ENCODE measurements at regions not wholly inside any gene's neighbourhood (a gene's known extent, or its start where the extent isn't known, plus 50 kb on each side); places are given as distances from the start of the nearest gene placed in this dataset.

- DNase-seq (ENCODE audit: low read depth in 2 of 3, low spot score in 2 of 3): no peak
Measured at GRCh38 chr10:123479640-123480039, 186.5 kb upstream of the GPR26 start.

GRCh38 chr10:123480344-123480743 is 185.8 kb upstream of the GPR26 start:
- no peak for DNase-seq (ENCODE audit: low read depth in 2 of 3, low spot score in 2 of 3)

- DNase-seq (ENCODE audit: low read depth in 2 of 3, low spot score in 2 of 3): no peak
Measured at GRCh38 chr10:123480845-123481244, 185.3 kb upstream of the GPR26 start.

- DNase-seq (ENCODE audit: low read depth in 2 of 3, low spot score in 2 of 3): no peak
Measured at GRCh38 chr10:123484722-123485121, 181.4 kb upstream of the GPR26 start.

GRCh38 chr10:123485341-123485960 is 180.7 kb upstream of the GPR26 start:
- no peak for DNase-seq (ENCODE audit: low read depth in 2 of 3, low spot score in 2 of 3)

- no peak for DNase-seq (ENCODE audit: low read depth in 2 of 3, low spot score in 2 of 3)
Measured at GRCh38 chr10:123488436-123488835, 177.7 kb upstream of the GPR26 start.

GRCh38 chr10:123491364-123491763 is 174.8 kb upstream of the GPR26 start:
- DNase-seq (ENCODE audit: low read depth in 2 of 3, low spot score in 2 of 3): no peak

GRCh38 chr10:123492016-123492415 is 174.1 kb upstream of the GPR26 start:
- no peak for DNase-seq (ENCODE audit: low read depth in 2 of 3, low spot score in 2 of 3)

GRCh38 chr10:123494301-123494808 is 171.8 kb upstream of the GPR26 start:
- no peak for DNase-seq (ENCODE audit: low read depth in 2 of 3, low spot score in 2 of 3)

- no peak for DNase-seq (ENCODE audit: low read depth in 2 of 3, low spot score in 2 of 3)
Measured at GRCh38 chr10:123496375-123496774, 169.8 kb upstream of the GPR26 start.

GRCh38 chr10:123496996-123497660 is 169.0 kb upstream of the GPR26 start:
- no peak for DNase-seq (ENCODE audit: low read depth in 2 of 3, low spot score in 2 of 3)

- no peak for DNase-seq (ENCODE audit: low read depth in 2 of 3, low spot score in 2 of 3)
Measured at GRCh38 chr10:123500110-123500509, 166.0 kb upstream of the GPR26 start.

GRCh38 chr10:123501148-123501547 is 165.0 kb upstream of the GPR26 start:
- DNase-seq (ENCODE audit: low read depth in 2 of 3, low spot score in 2 of 3): no peak

GRCh38 chr10:123502983-123503382 is 163.2 kb upstream of the GPR26 start:
- DNase-seq (ENCODE audit: low read depth in 2 of 3, low spot score in 2 of 3): no peak

- no peak for DNase-seq (ENCODE audit: low read depth in 2 of 3, low spot score in 2 of 3)
Measured at GRCh38 chr10:123506455-123506854, 159.7 kb upstream of the GPR26 start.

GRCh38 chr10:123507298-123507697 is 158.9 kb upstream of the GPR26 start:
- no peak for DNase-seq (ENCODE audit: low read depth in 2 of 3, low spot score in 2 of 3)

GRCh38 chr10:123509338-123509737 is 156.8 kb upstream of the GPR26 start:
- no peak for DNase-seq (ENCODE audit: low read depth in 2 of 3, low spot score in 2 of 3)

GRCh38 chr10:123512901-123513775 is 153.0 kb upstream of the GPR26 start:
- DNase-seq (ENCODE audit: low read depth in 2 of 3, low spot score in 2 of 3): no peak

- no peak for DNase-seq (ENCODE audit: low read depth in 2 of 3, low spot score in 2 of 3)
Measured at GRCh38 chr10:123513870-123514269, 152.3 kb upstream of the GPR26 start.

GRCh38 chr10:123514996-123515395 is 151.2 kb upstream of the GPR26 start:
- DNase-seq (ENCODE audit: low read depth in 2 of 3, low spot score in 2 of 3): no peak

- no peak for DNase-seq (ENCODE audit: low read depth in 2 of 3, low spot score in 2 of 3)
Measured at GRCh38 chr10:123515661-123516060, 150.5 kb upstream of the GPR26 start.
